Panc1 (cell line): ENCODE measurements at regions not wholly inside any gene's neighbourhood (a gene's known extent, or its start where the extent isn't known, plus 50 kb on each side); places are given as distances from the start of the nearest gene placed in this dataset.

ENCODE experiments used
- ATAC-seq: fragments of 200-7000 bp; cut with Tn5 transposase; 2 replicates; pipeline ENCODE4 v1.9.1; 2020; ENCODE audit warnings: mild to moderate bottlenecking, moderate library complexity
- BruUV-seq: library from RNA; stranded (reverse); fragments of 400-500 nt; replicated peaks from 2 replicates; lab custom pipeline; 2021; lab: Mats Ljungman, UMichigan
- CTCF ChIA-PET: fragments of 300-600 bp; sonication (Branson Sonifier 250); formaldehyde crosslinking; loops from one replicate; lab custom pipeline; 2022; ENCODE audit warnings: antibody characterized with exemption; lab: Charles Lee
- POLR2A ChIA-PET: fragments of 300-600 bp; sonication (Branson Sonifier 250); formaldehyde crosslinking; loops from one replicate; lab custom pipeline; 2022; ENCODE audit warnings: antibody characterized with exemption; lab: Charles Lee
- DNase-seq: peaks from one replicate; pipeline ENCODE4 v3.0.0-alpha.2; 2010; ENCODE audit warnings: low read depth, low spot score
- H3K27ac ChIP-seq: 2 replicates; pipeline ENCODE4 v1.5.1; 2011; ENCODE audit warnings: mild to moderate bottlenecking, low read length, inconsistent platforms
- H3K27me3 ChIP-seq: fragments of 200-500 bp; sonication (Bioruptor generic); 2 replicates; pipeline ENCODE4 v1.6.0; 2014; ENCODE audit warnings: low read length, inconsistent platforms; ENCODE audit not compliant: control insufficient read depth, insufficient read depth
- H3K36me3 ChIP-seq: fragments of 200-500 bp; sonication (Bioruptor generic); 2 replicates; pipeline ENCODE4 v1.5.1; 2014; ENCODE audit warnings: inconsistent platforms, mild to moderate bottlenecking, low read length, moderate library complexity; ENCODE audit not compliant: control insufficient read depth, insufficient read depth
- H3K4me1 ChIP-seq: 2 replicates; pipeline ENCODE4 v1.5.1; 2011; ENCODE audit warnings: inconsistent platforms, mild to moderate bottlenecking, low read length, moderate library complexity; ENCODE audit not compliant: control insufficient read depth, insufficient read depth
- H3K4me3 ChIP-seq, 2 experiments: 2 replicates each; pipeline ENCODE4 v1.5.1; 2011 to 2012; ENCODE audit warnings: low read depth in 2 of 2, low read length in 2 of 2, mild to moderate bottlenecking in 2 of 2, inconsistent platforms in 1 of 2, moderate library complexity in 1 of 2
- H3K9me3 ChIP-seq: fragments of 200-500 bp; sonication (Bioruptor generic); 2 replicates; pipeline ENCODE4 v1.5.1; 2014; ENCODE audit warnings: low read depth, mild to moderate bottlenecking, inconsistent platforms, low read length, moderate library complexity; ENCODE audit not compliant: control insufficient read depth, insufficient read depth
- CTCF ChIP-seq: fragments of 450-650 bp; IDR thresholded peaks from 2 replicates; pipeline ENCODE4 v1.5.1; 2017; ENCODE audit warnings: mild to moderate bottlenecking
- POLR2AphosphoS5 ChIP-seq: IDR thresholded peaks from 2 replicates; pipeline ENCODE4 v1.6.1; 2012; ENCODE audit warnings: mild to moderate bottlenecking, low read depth, low read length, moderate library complexity
- REST ChIP-seq, 2 experiments: IDR thresholded peaks; 2 replicates each; pipeline ENCODE4 v1.6.1; 2011 to 2012; ENCODE audit warnings: low read depth in 2 of 2, control low read depth in 1 of 2, low read length in 1 of 2, mild to moderate bottlenecking in 1 of 2, moderate library complexity in 1 of 2; ENCODE audit not compliant: insufficient read depth in 1 of 2
- SIN3A ChIP-seq: IDR thresholded peaks from 2 replicates; pipeline ENCODE4 v1.6.1; 2012; ENCODE audit warnings: low read depth, mild to moderate bottlenecking, low read length, moderate library complexity, borderline replicate concordance; ENCODE audit not compliant: insufficient read depth
- TCF7L2 ChIP-seq: IDR thresholded peaks from 2 replicates; pipeline ENCODE4 v1.6.1; 2011; ENCODE audit warnings: mild to moderate bottlenecking, low read depth, low read length, inconsistent platforms
- in situ Hi-C: cut with HindIII; loops from 2 replicates; pipeline ENCODE4 v1.10.0; 2016; ENCODE audit warnings: low sequenced_read_pairs, low pct_unique_long_range_greater_than_20kb
- intact Hi-C: fragments of 100-400 bp; cut with micrococcal nuclease; formaldehyde crosslinking; loops from one replicate; pipeline ENCODE4 v1.10.0; 2022; ENCODE audit not compliant: unreplicated experiment

- H3K4me1 ChIP-seq = no peaks in the 10 kb centered on the region
- intact Hi-C loops = no loop called here
- TF ChIP-seq CTCF (no peak), POLR2AphosphoS5 (no peak), REST (IDR thresholded peaks at IDR 0.05; ENCODE audit: insufficient read depth in 1 of 2, low read depth in 2 of 2, low read length in 1 of 2) (no peak), SIN3A (no peak), TCF7L2 (no peak)
- BruUV-seq = no TSS peak
- no peaks in the 10 kb centered on the region for H3K27me3 ChIP-seq
- DNase-seq = no peak
- ATAC-seq = no peak
- CTCF ChIA-PET = no interaction called here
- no peaks in the 10 kb centered on the region for H3K9me3 ChIP-seq
- no peaks in the 10 kb centered on the region for H3K36me3 ChIP-seq
- no peak overlapping the region for H3K4me3 ChIP-seq
- in situ Hi-C loops = no loop called here
- POLR2A ChIA-PET = no interaction called here
- no peak overlapping the region for H3K27ac ChIP-seq
Observed at GRCh38 chr1:221184131-221184794, 305.0 kb downstream of the HLX start.

DNA sequence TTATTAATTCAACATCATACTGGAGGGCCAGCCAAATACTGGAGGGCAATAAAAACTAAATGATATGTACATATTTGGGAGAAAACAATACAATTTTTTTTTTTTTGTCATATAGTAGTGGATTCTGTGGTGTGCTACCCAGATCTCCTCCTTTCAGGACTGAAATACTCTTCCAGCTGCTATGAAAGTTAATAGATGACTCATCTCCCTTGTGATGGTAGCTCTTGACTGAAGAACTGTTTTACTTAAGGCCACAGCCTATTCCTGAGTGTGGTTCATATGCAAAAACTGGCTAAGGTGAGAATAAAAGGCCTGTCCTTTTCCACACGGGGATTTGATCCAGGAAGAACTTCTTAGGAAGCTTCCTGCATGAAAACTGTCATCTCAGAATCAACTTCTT is 307.9 kb downstream of the HLX start:
- no peaks in the 10 kb centered on the region for H3K4me1 ChIP-seq
- in situ Hi-C loops = no loop called here
- TF ChIP-seq SIN3A (no peak), TCF7L2 (no peak), POLR2AphosphoS5 (no peak), CTCF (no peak), REST (IDR thresholded peaks at IDR 0.05; ENCODE audit: insufficient read depth in 1 of 2, low read depth in 2 of 2, low read length in 1 of 2) (no peak)
- H3K9me3 ChIP-seq = no peaks in the 10 kb centered on the region
- no peak overlapping the region for H3K27ac ChIP-seq
- POLR2A ChIA-PET = no interaction called here
- H3K36me3 ChIP-seq = no peaks in the 10 kb centered on the region
- CTCF ChIA-PET = no interaction called here
- no TSS peak for BruUV-seq
- DNase-seq = no peak
- H3K4me3 ChIP-seq = no peak overlapping the region
- no peaks in the 10 kb centered on the region for H3K27me3 ChIP-seq
- intact Hi-C loops = no loop called here
- no peak for ATAC-seq
